ENCODE measurements at regions not wholly inside any gene's neighbourhood (a gene's known extent, or its start where the extent isn't known, plus 50 kb on each side); places are given as distances from the start of the nearest gene placed in this dataset.

GRCh38 chr6:153873541-153873940 is 165.5 kb upstream of the OPRM1 start:
- DNase-seq (ENCODE audit: low read depth) = no peak

- DNase-seq (ENCODE audit: low read depth) = no peak
Observed at GRCh38 chr6:153872946-153873345, 166.1 kb upstream of the OPRM1 start.

GRCh38 chr6:153862927-153863326 is 176.1 kb upstream of the OPRM1 start:
- DNase-seq (ENCODE audit: low read depth) = no peak

GRCh38 chr6:153862139-153862538 is 176.9 kb upstream of the OPRM1 start:
- no peak for DNase-seq (ENCODE audit: low read depth)

- DNase-seq (ENCODE audit: low read depth) = no peak
Observed at GRCh38 chr6:153858529-153858928, 180.5 kb upstream of the OPRM1 start.

- DNase-seq (ENCODE audit: low read depth) = no peak
Observed at GRCh38 chr6:153856929-153857376, 182.1 kb upstream of the OPRM1 start.

GRCh38 chr6:153852481-153852880 is 186.6 kb upstream of the OPRM1 start:
- DNase-seq (ENCODE audit: low read depth) = no peak

- DNase-seq (ENCODE audit: low read depth) = no peak
Observed at GRCh38 chr6:153852034-153852433, 187.0 kb upstream of the OPRM1 start.

- no peak for DNase-seq (ENCODE audit: low read depth)
Observed at GRCh38 chr6:153849072-153849779, 189.8 kb upstream of the OPRM1 start.

GRCh38 chr6:153843420-153843819 is 195.6 kb upstream of the OPRM1 start:
- no peak for DNase-seq (ENCODE audit: low read depth)

- no peak for DNase-seq (ENCODE audit: low read depth)
Observed at GRCh38 chr6:153842491-153842890, 196.5 kb upstream of the OPRM1 start.

- no peak for DNase-seq (ENCODE audit: low read depth)
Observed at GRCh38 chr6:153840039-153840850, 198.8 kb upstream of the OPRM1 start.

GRCh38 chr6:153832543-153832942 is 206.5 kb upstream of the OPRM1 start:
- no peak for DNase-seq (ENCODE audit: low read depth)

GRCh38 chr6:153831350-153832078 is 207.5 kb upstream of the OPRM1 start:
- DNase-seq (ENCODE audit: low read depth) = no peak

GRCh38 chr6:153817173-153817572 is 221.9 kb upstream of the OPRM1 start:
- no peak for DNase-seq (ENCODE audit: low read depth)

- no peak for DNase-seq (ENCODE audit: low read depth)
Observed at GRCh38 chr6:153816366-153816765, 222.7 kb upstream of the OPRM1 start.

- DNase-seq (ENCODE audit: low read depth) = no peak
Observed at GRCh38 chr6:153814136-153814535, 224.9 kb upstream of the OPRM1 start.

- DNase-seq (ENCODE audit: low read depth) = no peak
Observed at GRCh38 chr6:153804755-153805330, 234.2 kb upstream of the OPRM1 start.

GRCh38 chr6:153801917-153802316 is 237.1 kb upstream of the OPRM1 start:
- no peak for DNase-seq (ENCODE audit: low read depth)

GRCh38 chr6:153800580-153801188 is 238.4 kb upstream of the OPRM1 start:
- no peak for DNase-seq (ENCODE audit: low read depth)

- DNase-seq (ENCODE audit: low read depth) = no peak
Observed at GRCh38 chr6:153790876-153791473, 248.1 kb upstream of the OPRM1 start.

- DNase-seq (ENCODE audit: low read depth) = no peak
Observed at GRCh38 chr6:153790048-153790447, 249.0 kb upstream of the OPRM1 start.

All from CMK (cell line).